Muscle of arm (tissue), 1 donor: ENCODE measurements at regions not wholly inside any gene's neighbourhood (a gene's known extent, or its start where the extent isn't known, plus 50 kb on each side); places are given as distances from the start of the nearest gene placed in this dataset.

Experiments used
- DNase-seq: peaks from one replicate; pipeline ENCODE4 v3.0.0-alpha.2; 2013

GRCh38 chr12:76219806-76220205, 128.4 kb downstream of the BBS10 start:
- no peak for DNase-seq

DNA sequence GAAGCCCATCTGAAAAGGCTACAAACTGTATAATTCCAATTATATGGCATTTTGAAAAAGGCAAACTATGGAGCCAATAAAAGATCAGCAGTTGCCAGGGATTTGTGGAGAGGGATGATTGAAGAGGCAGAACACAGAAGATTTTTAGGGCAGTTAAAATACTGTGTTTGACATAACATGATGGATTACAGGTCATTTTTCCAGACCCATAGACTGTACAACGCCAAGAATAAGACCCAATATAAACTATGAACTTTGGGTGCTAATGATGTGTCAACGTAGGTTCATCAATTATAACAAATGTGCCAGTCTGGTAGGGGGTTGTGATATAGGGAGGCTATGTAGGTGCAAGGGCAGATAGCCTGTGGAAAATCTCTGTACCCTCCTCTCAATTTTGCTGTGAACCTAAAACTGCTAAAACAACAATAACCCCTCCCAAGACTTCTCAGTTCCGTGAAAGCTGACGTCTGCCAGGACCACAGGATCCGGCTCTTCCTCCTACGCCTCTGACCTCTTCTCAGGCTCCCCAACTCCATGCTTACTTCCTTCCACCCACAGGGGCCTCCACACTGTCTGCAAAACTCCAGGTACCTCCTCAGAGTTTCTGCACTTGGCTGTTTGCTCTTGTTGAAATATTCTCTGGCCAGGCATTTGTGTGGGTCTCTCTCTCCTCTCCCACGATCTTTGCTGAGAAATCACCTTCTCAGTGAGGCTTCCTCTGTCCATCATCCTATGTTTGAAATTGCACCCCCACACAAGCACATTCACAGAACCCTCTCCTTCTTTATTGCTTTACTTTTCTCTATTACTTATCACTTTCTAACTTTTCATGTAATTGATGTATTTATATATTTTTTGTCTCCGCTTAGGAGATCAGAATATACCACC, 131.4 kb downstream of the BBS10 start:
- no peak for DNase-seq

DNA sequence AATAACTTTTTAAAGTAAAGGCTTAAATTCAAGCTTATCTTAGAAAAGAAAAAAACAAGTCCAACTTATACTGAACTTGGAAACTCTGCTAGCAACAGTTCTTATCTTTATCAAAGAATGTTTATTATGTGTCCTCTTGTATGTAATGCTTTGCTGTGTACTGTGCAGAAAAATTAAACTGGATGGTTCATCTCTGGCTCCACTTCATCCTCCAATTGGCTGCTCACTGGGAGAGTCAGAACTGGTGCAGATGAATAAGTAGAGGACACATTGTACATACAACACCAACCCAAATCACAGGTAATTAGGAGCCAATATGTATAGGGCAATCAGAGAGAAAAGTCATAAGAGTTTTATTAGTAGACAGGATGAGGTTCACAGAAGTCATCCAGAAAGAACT, 123.6 kb upstream of the NAP1L1 start:
- DNase-seq: no peak

- no peak for DNase-seq
These were observed 122.2 kb upstream of the NAP1L1 start for GRCh38 chr12:76206677-76207072.

DNA sequence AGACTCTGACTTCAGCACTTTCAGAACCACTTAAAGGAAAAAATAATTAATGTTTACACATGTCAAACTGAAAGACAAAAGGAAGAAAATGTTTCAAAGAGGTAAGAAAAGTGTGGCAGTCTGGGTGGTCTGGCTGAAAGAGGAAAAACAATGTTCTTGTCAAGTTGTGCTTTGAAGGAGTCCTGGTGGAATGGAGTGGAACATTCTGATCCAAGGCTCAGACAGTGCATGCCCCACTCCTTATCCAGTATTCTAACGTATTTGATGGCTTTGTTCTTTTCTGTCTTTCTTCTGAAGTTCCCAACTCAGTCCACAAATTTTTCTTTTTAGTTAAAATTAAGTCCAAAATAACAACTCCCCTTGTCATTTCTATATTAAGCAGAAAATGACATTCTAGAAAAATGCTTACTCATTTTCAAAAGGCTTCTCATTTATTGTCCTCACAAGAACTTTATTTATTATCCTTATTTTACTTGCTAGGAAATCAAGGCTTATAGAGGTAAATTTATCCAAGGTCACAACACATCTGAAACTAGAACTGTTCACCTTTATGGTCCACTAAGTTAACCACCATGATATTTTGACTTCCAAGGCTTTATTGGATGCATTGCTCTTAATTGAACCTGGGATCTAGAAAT, 121.7 kb upstream of the NAP1L1 start:
- DNase-seq: no peak

- DNase-seq: no peak
These were observed 118.1 kb upstream of the NAP1L1 start for GRCh38 chr12:76202621-76203020.

DNA sequence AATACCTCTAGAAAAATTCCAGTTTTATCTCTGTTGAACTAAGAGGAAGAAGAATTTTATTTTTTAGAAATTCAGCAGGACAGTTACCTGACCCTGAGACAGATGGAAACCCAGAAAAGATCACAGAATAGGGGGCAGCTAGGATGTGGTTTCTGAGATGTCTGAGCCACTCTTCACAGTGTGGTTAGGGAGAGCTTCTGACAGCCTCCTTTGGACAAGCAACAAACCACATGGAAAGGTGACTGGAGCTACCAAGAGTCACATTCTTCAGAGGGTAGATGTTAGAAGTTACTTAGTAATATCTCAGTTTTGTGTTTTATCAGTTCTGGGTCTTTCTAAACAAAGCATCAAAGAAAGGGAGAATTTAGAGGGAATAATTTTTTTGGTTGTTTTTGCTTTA, 117.3 kb upstream of the NAP1L1 start:
- no peak for DNase-seq

GRCh38 chr12:76201316-76201715, 116.8 kb upstream of the NAP1L1 start:
- DNase-seq: no peak

DNA sequence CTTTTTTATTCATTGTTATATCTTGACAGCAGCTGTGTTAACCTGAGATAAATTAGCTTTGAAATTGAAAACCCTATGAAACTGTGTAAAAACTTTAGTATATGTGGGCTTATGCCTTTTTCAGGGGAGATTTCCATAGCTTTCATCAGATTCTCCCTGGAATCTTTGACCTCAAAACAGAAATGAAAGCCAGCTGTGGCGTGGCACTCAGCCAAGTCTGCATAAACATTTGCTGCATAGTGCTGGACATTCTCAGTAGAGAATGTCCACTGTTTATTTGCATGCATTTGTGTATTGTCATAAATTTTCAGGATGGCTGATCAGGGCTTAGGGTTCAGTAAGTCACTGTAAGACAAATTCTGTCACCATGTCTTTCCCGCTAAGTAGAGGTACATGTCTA, 115.3 kb upstream of the NAP1L1 start:
- no peak for DNase-seq

DNA sequence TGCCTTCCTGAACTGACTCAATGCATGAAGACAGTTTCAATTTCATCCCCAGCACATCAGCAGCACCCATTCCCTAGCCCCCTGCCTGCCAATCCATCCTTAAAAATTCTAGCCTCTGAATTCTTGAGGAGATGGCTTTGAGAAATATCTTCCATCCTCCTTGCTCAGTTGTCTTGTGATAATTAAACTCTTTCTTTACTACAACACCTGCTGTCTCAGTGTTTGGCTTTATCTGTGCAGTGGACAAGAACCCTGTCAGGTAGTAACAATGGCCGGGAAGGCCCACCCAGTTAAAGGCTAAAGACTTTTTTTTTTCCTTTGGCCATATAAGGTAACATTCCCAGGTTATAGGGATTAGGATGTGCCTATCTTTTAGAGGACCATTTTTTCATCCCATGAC, 114.4 kb upstream of the NAP1L1 start:
- DNase-seq: no peak

DNA sequence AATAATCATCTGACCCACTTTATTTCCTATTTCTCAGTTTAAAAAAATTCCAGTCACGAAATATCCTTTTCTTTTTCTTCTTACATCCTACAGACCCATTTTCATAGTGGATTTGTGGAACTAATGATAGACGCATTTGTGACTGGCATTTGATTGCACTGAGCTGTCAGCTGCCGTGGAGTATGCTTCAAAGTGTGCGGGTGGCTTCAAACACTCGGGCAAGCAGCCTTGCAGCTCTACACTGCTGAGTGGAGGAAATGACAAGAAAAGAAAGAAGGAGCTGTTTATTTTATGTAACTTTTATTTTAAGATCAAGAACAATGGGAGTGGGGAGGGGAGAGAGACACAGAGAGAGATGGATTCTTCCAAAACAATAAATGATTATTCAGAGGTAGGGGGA, 112.8 kb upstream of the NAP1L1 start:
- no peak for DNase-seq

DNA sequence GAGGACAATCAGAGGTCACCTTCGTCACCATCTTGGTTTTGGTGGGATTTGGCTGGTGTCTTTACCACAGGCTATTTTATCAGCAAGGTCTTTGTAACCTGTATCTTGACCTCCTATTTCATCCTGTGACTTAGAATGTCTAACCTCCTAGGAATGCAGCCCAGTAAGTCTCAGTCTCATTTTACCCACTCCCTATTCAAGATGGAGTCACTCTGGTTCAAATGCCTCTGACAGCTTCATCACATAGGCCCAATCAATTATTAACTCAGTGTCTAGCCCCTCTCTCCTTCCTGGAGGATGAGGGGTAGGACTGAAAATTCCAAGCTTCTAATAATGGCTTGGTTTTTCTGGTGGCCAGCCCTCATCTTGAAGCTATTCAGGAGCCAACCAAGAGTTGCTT, 111.4 kb upstream of the NAP1L1 start:
- no peak for DNase-seq

DNA sequence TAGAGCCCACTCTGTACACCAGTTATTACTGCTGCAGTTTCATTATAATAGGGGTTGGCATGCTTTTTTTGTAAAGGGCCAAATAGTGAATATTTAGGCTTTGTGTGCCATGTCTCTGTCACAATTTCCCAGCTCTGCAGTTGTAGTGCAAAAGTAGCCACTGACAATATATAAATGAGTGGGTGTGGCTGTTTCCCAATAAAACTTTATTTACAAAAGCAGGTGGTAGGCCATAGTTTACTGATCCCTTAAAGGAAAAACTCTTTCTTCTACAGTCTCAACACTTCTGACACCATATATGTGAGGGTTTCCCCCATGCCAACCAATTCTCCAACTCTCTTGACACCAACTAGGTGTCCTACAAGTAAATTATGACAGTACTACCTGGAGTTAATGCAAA, 110.2 kb upstream of the NAP1L1 start:
- no peak for DNase-seq

DNA sequence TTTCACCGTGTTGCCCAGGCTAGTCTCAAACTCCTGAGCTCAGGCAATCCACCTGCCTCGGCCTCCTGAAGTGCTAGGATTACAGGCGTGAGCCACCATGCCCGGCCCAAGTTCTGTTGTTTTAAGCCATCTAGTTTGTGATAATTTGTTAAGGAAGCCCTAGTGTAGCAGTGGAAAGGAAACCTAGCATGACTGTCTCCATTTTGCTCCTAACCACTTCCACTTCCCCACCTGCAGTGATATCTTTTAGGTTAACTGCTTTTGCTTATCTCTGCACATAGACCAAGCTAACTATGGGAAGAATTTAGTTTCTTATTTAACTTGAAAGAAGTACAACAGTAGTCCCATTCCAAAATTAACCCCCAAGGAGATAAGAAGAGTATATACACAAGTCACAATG, 109.5 kb upstream of the NAP1L1 start:
- DNase-seq: no peak

GRCh38 chr12:76192416-76192815, 107.9 kb upstream of the NAP1L1 start:
- no peak for DNase-seq

DNA sequence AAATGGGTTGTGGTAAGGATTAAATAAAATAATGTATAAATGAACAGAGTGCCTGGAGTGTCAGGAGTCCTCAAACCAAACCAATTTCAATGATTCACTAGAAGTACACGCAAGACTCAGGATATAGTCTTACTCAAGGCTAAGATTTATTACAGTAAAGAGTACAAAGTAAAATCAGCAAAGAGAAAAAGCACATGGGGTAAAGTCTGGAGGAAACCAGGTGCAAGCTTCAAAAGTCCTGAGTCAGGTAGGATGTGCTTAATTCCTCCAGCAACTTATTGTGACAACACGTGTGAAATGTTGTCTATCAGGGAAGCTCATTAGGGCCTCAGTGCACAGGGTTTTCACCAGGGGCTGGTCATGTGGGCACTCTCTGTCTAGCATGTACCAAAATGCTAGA, 105.8 kb upstream of the NAP1L1 start:
- DNase-seq: no peak

- DNase-seq: no peak
These were observed 105.4 kb upstream of the NAP1L1 start for GRCh38 chr12:76189851-76190250.

- DNase-seq: no peak
These were observed 102.7 kb upstream of the NAP1L1 start for GRCh38 chr12:76187177-76187576.

- no peak for DNase-seq
These were observed 101.8 kb upstream of the NAP1L1 start for GRCh38 chr12:76186131-76186906.

GRCh38 chr12:76183459-76184186, 99.1 kb upstream of the NAP1L1 start:
- peak; percentile 43 for DNase-seq

DNA sequence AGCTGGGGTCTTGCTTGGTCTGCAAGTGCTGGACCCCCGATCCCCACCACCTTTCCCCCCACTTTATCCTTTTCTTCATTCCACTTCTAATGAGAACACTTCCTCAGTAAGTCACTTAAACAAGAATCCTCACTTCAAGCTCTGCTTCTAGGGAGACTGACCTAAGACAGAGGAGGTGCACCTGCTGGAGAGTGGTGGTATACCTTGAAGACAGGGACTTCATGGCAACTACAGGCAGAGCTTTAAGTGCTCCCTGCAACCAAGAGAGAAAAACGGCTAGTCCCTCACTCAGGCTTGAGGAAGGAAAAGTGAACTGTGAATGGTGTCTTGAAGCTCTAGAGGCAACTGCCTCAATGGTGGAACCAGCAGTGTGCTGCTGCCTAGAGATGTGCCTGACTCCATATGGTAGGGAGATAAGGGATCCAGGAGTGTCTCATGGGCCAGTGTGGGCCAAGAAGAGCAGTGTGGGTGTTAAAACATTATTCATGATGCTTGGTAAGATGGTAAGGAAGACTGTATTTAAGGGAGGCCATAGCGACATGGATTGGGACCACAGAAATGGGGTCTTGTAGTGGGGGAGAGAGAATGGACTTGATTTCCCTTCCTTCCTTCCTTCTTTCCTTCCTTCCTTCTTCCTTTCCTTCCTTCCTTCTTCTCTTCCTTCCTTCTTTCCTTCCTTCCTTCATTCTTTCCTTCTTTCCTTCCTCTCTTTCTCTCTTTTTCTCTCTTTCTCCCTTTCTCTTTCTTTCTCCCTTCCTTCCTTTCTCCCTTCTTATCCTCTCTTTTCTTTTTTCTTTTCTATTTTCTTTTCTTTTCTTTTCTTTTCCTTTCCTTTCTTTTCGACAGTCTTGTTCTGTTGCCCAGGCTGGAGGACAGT, 96.2 kb upstream of the NAP1L1 start:
- no peak for DNase-seq
